ENCODE measurements at regions not wholly inside any gene's neighbourhood (a gene's known extent, or its start where the extent isn't known, plus 50 kb on each side); places are given as distances from the start of the nearest gene placed in this dataset.

DNA sequence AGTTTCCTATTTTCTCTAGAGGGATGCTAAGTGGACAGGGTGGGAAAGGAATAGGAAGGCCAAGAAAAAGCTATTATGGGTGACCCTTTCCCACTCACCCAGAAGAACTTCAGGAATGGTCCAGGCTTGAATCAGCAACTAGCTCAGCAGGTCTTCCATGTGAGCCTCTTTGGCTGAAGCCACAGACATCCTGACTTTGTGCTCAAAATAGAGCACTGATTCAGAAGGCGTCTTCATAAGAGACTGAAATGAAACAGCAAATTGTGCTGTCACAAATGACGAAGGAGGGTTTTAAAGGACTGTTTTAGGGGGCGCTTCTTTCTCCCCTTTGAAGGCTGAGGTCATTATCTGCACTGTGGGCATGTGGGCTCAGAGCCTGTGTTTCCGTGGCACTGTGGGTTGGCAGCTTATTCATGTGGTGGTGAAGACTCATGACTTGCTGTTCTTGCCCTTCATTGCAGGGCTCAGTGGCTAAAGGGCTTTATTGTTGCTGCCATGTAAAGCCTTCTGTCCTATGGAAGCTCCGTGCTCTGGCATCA is 65.8 kb upstream of the NFIL3 start (continued):
- TF ChIP-seq SUZ12 (IDR thresholded peaks at IDR 0.05; ENCODE audit: low read length) (no peak), EGR1 (IDR thresholded peaks at IDR 0.05; ENCODE audit: borderline replicate concordance, low read depth, low read length) (no peak)
- TF ChIP-seq, protein P1, sequence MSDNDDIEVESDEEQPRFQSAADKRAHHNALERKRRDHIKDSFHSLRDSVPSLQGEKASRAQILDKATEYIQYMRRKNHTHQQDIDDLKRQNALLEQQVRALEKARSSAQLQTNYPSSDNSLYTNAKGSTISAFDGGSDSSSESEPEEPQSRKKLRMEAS (IDR thresholded peaks at IDR 0.05): no peak

Measured in H1 (cell line).